Activated CD8-positive, alpha-beta T cell treated with anti-CD3 and anti-CD28 coated beads for 36 hours (primary cell): ENCODE measurements at regions not wholly inside any gene's neighbourhood (a gene's known extent, or its start where the extent isn't known, plus 50 kb on each side); places are given as distances from the start of the nearest gene placed in this dataset.

Source experiments
- ATAC-seq: fragments of 200-7000 bp; cut with Tn5 transposase; one replicate; pipeline ENCODE4 v1.10.0; 2021; ENCODE audit warnings: mild to moderate bottlenecking, moderate library complexity
- CTCF ChIA-PET: fragments of 350-600 bp; sonication (Branson Sonifier 250); formaldehyde crosslinking; loops from one replicate; lab custom pipeline; 2021; ENCODE audit warnings: antibody characterized with exemption; lab: Charles Lee
- POLR2A ChIA-PET: fragments of 350-600 bp; sonication (Branson Sonifier 250); formaldehyde crosslinking; loops from one replicate; lab custom pipeline; 2021; ENCODE audit warnings: antibody characterized with exemption; lab: Charles Lee
- DNase-seq: peaks from one replicate; pipeline ENCODE4 v3.0.0-alpha.2; 2020
- H3K27ac Mint-ChIP-seq: one replicate; pipeline ENCODE4 v1.8.0; 2021; ENCODE audit warnings: mild to moderate bottlenecking, mixed read lengths
- H3K27me3 Mint-ChIP-seq: one replicate; pipeline ENCODE4 v1.8.0; 2021; ENCODE audit warnings: mixed read lengths
- H3K36me3 Mint-ChIP-seq: one replicate; pipeline ENCODE4 v1.8.0; 2021; ENCODE audit warnings: low read depth, mixed read lengths
- H3K4me1 Mint-ChIP-seq: one replicate; pipeline ENCODE4 v1.8.0; 2021; ENCODE audit warnings: low read depth, mixed read lengths
- H3K4me3 Mint-ChIP-seq: one replicate; pipeline ENCODE4 v1.8.0; 2021; ENCODE audit warnings: mild to moderate bottlenecking, moderate library complexity, mixed read lengths
- H3K9me3 Mint-ChIP-seq: one replicate; pipeline ENCODE4 v1.8.0; 2021; ENCODE audit warnings: mixed read lengths
- CTCF ChIP-seq: fragments of 200-600 bp; IDR thresholded peaks from one replicate; pipeline ENCODE4 v1.8.0; 2022; ENCODE audit warnings: antibody characterized with exemption, mild to moderate bottlenecking
- intact Hi-C: fragments of 100-400 bp; cut with micrococcal nuclease; formaldehyde crosslinking; loops from one replicate; pipeline ENCODE4 v1.10.0; 2022

- H3K4me1 Mint-ChIP-seq = no peaks in the 10 kb centered on the region
- intact Hi-C loops = no loop called here
- TF ChIP-seq CTCF = no peak
- POLR2A ChIA-PET = no interaction called here
- CTCF ChIA-PET = no interaction called here
- H3K4me3 Mint-ChIP-seq = no peak overlapping the region
- H3K9me3 Mint-ChIP-seq = no peaks in the 10 kb centered on the region
- DNase-seq (no peak), ATAC-seq (no peak)
- no peaks in the 10 kb centered on the region for H3K27me3 Mint-ChIP-seq
- H3K36me3 Mint-ChIP-seq = no peaks in the 10 kb centered on the region
- no peak overlapping the region for H3K27ac Mint-ChIP-seq
Observed at GRCh38 chr1:188423073-188423472, 1594.3 kb downstream of the PLA2G4A start.

GRCh38 chr1:188424176-188424575, 1595.4 kb downstream of the PLA2G4A start:
- DNase-seq (no peak), ATAC-seq (no peak)
- H3K36me3 Mint-ChIP-seq = no peaks in the 10 kb centered on the region
- H3K27ac Mint-ChIP-seq = no peak overlapping the region
- H3K27me3 Mint-ChIP-seq = no peaks in the 10 kb centered on the region
- intact Hi-C loops = no loop called here
- ChIA-PET CTCF (no interaction called here), POLR2A (no interaction called here)
- H3K4me1 Mint-ChIP-seq = no peaks in the 10 kb centered on the region
- H3K4me3 Mint-ChIP-seq = no peak overlapping the region
- no peak for TF ChIP-seq CTCF
- no peaks in the 10 kb centered on the region for H3K9me3 Mint-ChIP-seq

DNA sequence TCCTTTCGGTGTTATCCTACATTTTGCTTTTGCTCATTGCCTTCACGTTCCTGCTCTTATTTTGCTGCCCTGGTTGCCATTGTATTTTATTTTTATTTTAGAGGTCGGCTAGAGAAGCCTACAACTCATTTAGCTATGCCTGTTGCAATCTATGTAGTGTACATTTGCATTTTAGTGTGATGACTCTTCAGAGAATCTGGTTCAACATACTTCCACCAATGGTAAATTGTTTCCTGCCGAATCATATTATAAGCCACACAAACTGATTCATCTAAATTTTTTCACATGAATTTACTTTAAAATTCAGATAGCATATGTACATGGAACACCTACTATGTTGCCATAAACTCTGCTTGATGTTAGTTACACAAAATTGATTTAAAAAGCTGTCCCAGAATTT, 1596.9 kb downstream of the PLA2G4A start:
- CTCF ChIA-PET = no interaction called here
- H3K27ac Mint-ChIP-seq = no peak overlapping the region
- no peak for DNase-seq
- intact Hi-C loops = no loop called here
- no peaks in the 10 kb centered on the region for H3K4me1 Mint-ChIP-seq
- H3K36me3 Mint-ChIP-seq = no peaks in the 10 kb centered on the region
- no peaks in the 10 kb centered on the region for H3K27me3 Mint-ChIP-seq
- POLR2A ChIA-PET = no interaction called here
- no peak for TF ChIP-seq CTCF
- ATAC-seq = no peak
- no peaks in the 10 kb centered on the region for H3K9me3 Mint-ChIP-seq
- no peak overlapping the region for H3K4me3 Mint-ChIP-seq

- ATAC-seq (no peak), DNase-seq (no peak)
- no peaks in the 10 kb centered on the region for H3K36me3 Mint-ChIP-seq
- H3K4me3 Mint-ChIP-seq = no peak overlapping the region
- no peak overlapping the region for H3K27ac Mint-ChIP-seq
- H3K27me3 Mint-ChIP-seq = no peaks in the 10 kb centered on the region
- ChIA-PET CTCF (no interaction called here), POLR2A (no interaction called here)
- intact Hi-C loops = no loop called here
- TF ChIP-seq CTCF = no peak
- no peaks in the 10 kb centered on the region for H3K9me3 Mint-ChIP-seq
- no peaks in the 10 kb centered on the region for H3K4me1 Mint-ChIP-seq
Observed at GRCh38 chr1:188426561-188426960, 1597.8 kb downstream of the PLA2G4A start.

DNA sequence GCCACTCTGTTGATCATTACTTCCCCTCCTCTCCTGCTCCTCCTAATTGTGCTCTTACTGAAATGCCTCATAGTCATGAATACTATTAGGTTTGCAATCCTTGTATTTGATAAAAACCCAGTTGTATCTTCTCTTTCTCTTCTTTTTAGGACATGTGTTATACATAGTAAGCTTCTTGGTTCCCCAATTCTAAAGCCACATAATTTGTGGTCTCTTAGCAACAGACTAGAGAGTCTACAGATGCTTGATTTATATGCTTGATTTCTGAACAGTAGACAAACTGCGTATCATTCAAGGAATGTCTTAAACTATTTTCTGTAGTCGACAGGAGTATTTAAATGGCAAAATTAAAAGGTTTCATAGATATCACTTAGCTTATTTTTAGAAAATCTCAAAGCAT, 1598.9 kb downstream of the PLA2G4A start:
- DNase-seq (no peak), ATAC-seq (no peak)
- no peaks in the 10 kb centered on the region for H3K9me3 Mint-ChIP-seq
- TF ChIP-seq CTCF = no peak
- no peak overlapping the region for H3K27ac Mint-ChIP-seq
- ChIA-PET CTCF (no interaction called here), POLR2A (interaction anchor here (0.6 kb wide), 1 partner anchor 419 kb away, joined by 3 read pairs; no protein-coding TSS in a partner anchor)
- no peaks in the 10 kb centered on the region for H3K27me3 Mint-ChIP-seq
- intact Hi-C loops = no loop called here
- no peaks in the 10 kb centered on the region for H3K36me3 Mint-ChIP-seq
- no peaks in the 10 kb centered on the region for H3K4me1 Mint-ChIP-seq
- H3K4me3 Mint-ChIP-seq = no peak overlapping the region
